Panc1 (cell line): ENCODE measurements at regions not wholly inside any gene's neighbourhood (a gene's known extent, or its start where the extent isn't known, plus 50 kb on each side); places are given as distances from the start of the nearest gene placed in this dataset.

Source experiments
- POLR2AphosphoS5 ChIP-seq: IDR thresholded peaks from 2 replicates; pipeline ENCODE4 v1.6.1; 2012; ENCODE audit warnings: mild to moderate bottlenecking, low read depth, low read length, moderate library complexity
- SIN3A ChIP-seq: IDR thresholded peaks from 2 replicates; pipeline ENCODE4 v1.6.1; 2012; ENCODE audit warnings: low read depth, mild to moderate bottlenecking, low read length, moderate library complexity, borderline replicate concordance; ENCODE audit not compliant: insufficient read depth
- TCF7L2 ChIP-seq: IDR thresholded peaks from 2 replicates; pipeline ENCODE4 v1.6.1; 2011; ENCODE audit warnings: mild to moderate bottlenecking, low read depth, low read length, inconsistent platforms
- TF ChIP-seq, protein P1 (sequence below): fragments of 450-650 bp; IDR thresholded peaks from 2 replicates; pipeline ENCODE4 v1.5.1; 2017; ENCODE audit warnings: mild to moderate bottlenecking
- TF ChIP-seq, protein P2 (sequence below), 2 experiments: IDR thresholded peaks; 2 replicates each; pipeline ENCODE4 v1.6.1; 2011 to 2012; ENCODE audit warnings: low read depth in 2 of 2, control low read depth in 1 of 2, low read length in 1 of 2, mild to moderate bottlenecking in 1 of 2, moderate library complexity in 1 of 2; ENCODE audit not compliant: insufficient read depth in 1 of 2

DNA sequence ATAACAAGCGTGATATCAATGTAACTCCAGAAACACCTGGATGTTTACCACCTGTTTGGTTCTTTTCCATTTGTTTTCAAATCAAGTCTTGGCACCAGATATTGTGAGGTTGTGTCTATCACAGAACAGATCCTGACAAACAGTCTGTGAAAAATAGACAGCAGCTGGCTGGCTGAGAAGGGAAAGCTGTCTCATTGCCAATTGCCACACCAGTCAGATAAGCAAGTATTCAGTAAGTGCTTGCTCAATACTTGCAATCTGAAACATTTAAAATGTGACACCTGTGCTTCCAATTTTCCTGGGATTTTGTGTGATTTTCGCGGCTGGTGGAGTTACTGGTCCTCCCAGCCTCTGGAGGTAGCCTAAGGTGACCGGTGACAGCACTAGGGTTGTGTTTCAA is 147.9 kb upstream of the MYO3A start:
- TF ChIP-seq, protein P1, sequence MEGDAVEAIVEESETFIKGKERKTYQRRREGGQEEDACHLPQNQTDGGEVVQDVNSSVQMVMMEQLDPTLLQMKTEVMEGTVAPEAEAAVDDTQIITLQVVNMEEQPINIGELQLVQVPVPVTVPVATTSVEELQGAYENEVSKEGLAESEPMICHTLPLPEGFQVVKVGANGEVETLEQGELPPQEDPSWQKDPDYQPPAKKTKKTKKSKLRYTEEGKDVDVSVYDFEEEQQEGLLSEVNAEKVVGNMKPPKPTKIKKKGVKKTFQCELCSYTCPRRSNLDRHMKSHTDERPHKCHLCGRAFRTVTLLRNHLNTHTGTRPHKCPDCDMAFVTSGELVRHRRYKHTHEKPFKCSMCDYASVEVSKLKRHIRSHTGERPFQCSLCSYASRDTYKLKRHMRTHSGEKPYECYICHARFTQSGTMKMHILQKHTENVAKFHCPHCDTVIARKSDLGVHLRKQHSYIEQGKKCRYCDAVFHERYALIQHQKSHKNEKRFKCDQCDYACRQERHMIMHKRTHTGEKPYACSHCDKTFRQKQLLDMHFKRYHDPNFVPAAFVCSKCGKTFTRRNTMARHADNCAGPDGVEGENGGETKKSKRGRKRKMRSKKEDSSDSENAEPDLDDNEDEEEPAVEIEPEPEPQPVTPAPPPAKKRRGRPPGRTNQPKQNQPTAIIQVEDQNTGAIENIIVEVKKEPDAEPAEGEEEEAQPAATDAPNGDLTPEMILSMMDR: no peak
- TF ChIP-seq POLR2AphosphoS5 (no peak), SIN3A (no peak), TCF7L2 (no peak)
- TF ChIP-seq, protein P2, sequence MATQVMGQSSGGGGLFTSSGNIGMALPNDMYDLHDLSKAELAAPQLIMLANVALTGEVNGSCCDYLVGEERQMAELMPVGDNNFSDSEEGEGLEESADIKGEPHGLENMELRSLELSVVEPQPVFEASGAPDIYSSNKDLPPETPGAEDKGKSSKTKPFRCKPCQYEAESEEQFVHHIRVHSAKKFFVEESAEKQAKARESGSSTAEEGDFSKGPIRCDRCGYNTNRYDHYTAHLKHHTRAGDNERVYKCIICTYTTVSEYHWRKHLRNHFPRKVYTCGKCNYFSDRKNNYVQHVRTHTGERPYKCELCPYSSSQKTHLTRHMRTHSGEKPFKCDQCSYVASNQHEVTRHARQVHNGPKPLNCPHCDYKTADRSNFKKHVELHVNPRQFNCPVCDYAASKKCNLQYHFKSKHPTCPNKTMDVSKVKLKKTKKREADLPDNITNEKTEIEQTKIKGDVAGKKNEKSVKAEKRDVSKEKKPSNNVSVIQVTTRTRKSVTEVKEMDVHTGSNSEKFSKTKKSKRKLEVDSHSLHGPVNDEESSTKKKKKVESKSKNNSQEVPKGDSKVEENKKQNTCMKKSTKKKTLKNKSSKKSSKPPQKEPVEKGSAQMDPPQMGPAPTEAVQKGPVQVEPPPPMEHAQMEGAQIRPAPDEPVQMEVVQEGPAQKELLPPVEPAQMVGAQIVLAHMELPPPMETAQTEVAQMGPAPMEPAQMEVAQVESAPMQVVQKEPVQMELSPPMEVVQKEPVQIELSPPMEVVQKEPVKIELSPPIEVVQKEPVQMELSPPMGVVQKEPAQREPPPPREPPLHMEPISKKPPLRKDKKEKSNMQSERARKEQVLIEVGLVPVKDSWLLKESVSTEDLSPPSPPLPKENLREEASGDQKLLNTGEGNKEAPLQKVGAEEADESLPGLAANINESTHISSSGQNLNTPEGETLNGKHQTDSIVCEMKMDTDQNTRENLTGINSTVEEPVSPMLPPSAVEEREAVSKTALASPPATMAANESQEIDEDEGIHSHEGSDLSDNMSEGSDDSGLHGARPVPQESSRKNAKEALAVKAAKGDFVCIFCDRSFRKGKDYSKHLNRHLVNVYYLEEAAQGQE (IDR thresholded peaks at IDR 0.05; ENCODE audit: insufficient read depth in 1 of 2, low read depth in 2 of 2, low read length in 1 of 2): no peak
